ENCODE measurements at regions not wholly inside any gene's neighbourhood (a gene's known extent, or its start where the extent isn't known, plus 50 kb on each side); places are given as distances from the start of the nearest gene placed in this dataset.
"Not testable (repeated sequence)": the region's sequence is repeated elsewhere in the genome, so short reads cannot be mapped to it uniquely, and the experiment has no call there.

DNA sequence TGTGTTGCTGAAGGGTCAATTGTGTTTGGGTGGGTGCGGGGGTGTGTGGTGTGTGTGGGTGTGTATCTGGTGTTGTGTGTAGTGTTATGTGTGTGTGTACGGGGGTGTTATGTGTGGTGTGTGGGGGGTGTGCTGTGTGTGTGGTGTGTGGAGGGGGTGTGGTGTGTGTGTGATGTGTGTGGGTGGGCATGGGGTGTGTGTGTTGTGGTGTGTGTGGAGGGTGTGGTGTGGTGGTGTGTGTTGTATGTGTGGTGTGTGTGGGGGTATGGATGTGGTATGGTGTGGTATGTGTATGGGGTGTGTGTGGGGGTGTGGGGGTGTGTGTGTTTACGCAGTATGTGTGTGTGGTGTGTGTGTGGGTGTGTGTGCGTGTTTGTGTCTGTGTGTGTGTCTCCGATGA is 110.8 kb downstream of the ZNF22 start (continued):
- no peak for TF ChIP-seq RARB (CRISPR knock-in tag; IDR thresholded peaks at IDR 0.05)
- no peak for TF ChIP-seq TOX (CRISPR knock-in tag; IDR thresholded peaks at IDR 0.05; ENCODE audit: borderline replicate concordance)
- no peak for TF ChIP-seq PPARA (CRISPR knock-in tag; IDR thresholded peaks at IDR 0.05; ENCODE audit: borderline replicate concordance)
- TF ChIP-seq ZNF70 (CRISPR knock-in tag; IDR thresholded peaks at IDR 0.05) = no peak
- TF ChIP-seq SNAI2 (CRISPR knock-in tag; IDR thresholded peaks at IDR 0.05) = no peak
- TF ChIP-seq ISL1 (CRISPR knock-in tag; IDR thresholded peaks at IDR 0.05) = no peak
- no peak for TF ChIP-seq ZFP30 (CRISPR knock-in tag; IDR thresholded peaks at IDR 0.05)
- TF ChIP-seq, protein P1, sequence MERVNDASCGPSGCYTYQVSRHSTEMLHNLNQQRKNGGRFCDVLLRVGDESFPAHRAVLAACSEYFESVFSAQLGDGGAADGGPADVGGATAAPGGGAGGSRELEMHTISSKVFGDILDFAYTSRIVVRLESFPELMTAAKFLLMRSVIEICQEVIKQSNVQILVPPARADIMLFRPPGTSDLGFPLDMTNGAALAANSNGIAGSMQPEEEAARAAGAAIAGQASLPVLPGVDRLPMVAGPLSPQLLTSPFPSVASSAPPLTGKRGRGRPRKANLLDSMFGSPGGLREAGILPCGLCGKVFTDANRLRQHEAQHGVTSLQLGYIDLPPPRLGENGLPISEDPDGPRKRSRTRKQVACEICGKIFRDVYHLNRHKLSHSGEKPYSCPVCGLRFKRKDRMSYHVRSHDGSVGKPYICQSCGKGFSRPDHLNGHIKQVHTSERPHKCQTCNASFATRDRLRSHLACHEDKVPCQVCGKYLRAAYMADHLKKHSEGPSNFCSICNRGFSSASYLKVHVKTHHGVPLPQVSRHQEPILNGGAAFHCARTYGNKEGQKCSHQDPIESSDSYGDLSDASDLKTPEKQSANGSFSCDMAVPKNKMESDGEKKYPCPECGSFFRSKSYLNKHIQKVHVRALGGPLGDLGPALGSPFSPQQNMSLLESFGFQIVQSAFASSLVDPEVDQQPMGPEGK (CRISPR knock-in tag; IDR thresholded peaks at IDR 0.05; ENCODE audit: borderline replicate concordance) = no peak
- TF ChIP-seq, protein P2, sequence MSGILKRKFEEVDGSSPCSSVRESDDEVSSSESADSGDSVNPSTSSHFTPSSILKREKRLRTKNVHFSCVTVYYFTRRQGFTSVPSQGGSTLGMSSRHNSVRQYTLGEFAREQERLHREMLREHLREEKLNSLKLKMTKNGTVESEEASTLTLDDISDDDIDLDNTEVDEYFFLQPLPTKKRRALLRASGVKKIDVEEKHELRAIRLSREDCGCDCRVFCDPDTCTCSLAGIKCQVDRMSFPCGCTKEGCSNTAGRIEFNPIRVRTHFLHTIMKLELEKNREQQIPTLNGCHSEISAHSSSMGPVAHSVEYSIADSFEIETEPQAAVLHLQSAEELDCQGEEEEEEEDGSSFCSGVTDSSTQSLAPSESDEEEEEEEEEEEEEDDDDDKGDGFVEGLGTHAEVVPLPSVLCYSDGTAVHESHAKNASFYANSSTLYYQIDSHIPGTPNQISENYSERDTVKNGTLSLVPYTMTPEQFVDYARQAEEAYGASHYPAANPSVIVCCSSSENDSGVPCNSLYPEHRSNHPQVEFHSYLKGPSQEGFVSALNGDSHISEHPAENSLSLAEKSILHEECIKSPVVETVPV (CRISPR knock-in tag; IDR thresholded peaks at IDR 0.05) = no peak

DNA sequence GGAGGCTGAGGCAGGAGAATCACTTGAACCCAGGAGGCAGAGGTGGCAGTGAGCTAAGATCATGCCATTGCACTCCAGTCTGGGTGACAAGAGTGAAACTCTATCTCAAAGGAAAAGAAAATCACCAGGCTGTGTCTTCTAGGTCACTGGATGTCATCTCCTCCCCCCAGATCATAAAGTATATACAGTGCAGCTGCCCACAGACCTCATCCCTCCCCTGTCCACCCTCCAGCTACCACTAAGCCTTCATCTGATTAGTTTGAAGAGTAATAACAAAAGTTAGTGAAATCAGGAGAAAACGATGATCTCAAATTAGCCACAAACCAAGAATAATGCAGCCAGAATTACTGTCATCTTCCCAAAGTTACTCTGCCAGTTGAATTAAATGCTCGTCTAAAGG is 117.2 kb downstream of the ZNF22 start:
- not testable (repeated sequence) for ATAC-seq

DNA sequence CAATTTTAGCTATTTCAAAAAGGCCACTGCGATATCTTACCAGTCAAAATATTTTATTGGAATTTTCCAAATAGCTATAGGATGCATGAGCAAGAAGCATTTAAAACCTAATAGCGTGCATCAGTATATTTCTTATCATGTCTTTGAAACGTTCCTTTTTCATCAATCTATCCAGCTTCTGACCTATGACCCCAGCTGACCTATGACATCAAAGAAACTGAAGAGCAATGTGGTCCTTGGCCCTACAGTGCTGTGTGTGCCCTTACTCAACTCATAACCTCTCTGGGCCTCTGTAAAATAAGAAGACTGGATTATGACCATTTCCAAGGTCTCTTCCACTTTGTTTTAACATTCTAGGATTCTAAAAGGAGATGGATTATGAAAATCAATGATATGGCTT is 118.2 kb downstream of the ZNF22 start:
- no peak for ATAC-seq
- no peak for TF ChIP-seq TOX (CRISPR knock-in tag; IDR thresholded peaks at IDR 0.05; ENCODE audit: borderline replicate concordance)
- TF ChIP-seq, protein P3, sequence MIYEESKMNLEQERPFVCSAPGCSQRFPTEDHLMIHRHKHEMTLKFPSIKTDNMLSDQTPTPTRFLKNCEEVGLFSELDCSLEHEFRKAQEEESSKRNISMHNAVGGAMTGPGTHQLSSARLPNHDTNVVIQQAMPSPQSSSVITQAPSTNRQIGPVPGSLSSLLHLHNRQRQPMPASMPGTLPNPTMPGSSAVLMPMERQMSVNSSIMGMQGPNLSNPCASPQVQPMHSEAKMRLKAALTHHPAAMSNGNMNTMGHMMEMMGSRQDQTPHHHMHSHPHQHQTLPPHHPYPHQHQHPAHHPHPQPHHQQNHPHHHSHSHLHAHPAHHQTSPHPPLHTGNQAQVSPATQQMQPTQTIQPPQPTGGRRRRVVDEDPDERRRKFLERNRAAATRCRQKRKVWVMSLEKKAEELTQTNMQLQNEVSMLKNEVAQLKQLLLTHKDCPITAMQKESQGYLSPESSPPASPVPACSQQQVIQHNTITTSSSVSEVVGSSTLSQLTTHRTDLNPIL (CRISPR knock-in tag; IDR thresholded peaks at IDR 0.05; ENCODE audit: low read depth) = no peak

DNA sequence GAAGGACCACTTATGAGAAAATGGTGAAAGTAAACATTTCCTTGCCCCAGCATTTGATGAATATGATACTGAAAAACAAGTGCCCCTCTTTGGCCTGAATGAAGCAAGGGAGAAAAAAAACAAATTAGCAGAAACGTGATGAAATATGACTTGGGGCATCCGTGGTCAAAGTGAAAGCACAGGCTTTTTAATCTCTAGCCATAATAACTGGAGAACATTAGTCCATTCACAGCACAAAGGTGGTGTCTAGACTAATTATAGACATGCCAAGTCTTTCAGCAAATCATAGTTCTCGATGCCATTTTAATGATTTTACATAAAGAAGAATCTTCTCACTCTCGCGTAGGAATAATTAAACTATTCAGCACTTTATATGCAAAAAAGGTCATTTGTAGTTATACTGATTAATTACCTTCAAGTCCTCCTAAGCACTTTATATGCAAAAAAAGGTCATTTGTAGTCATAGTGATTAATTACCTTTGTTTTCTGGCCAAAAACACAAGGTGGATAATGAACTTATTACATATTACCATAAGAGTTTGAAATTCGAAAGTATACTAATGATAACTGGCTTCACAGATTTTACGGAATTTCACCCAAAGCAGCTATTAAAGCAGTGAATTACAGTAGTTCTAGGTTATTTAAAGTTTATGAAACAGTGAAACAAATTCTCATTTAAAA is 121.6 kb downstream of the ZNF22 start:
- not testable (repeated sequence) for ATAC-seq

DNA sequence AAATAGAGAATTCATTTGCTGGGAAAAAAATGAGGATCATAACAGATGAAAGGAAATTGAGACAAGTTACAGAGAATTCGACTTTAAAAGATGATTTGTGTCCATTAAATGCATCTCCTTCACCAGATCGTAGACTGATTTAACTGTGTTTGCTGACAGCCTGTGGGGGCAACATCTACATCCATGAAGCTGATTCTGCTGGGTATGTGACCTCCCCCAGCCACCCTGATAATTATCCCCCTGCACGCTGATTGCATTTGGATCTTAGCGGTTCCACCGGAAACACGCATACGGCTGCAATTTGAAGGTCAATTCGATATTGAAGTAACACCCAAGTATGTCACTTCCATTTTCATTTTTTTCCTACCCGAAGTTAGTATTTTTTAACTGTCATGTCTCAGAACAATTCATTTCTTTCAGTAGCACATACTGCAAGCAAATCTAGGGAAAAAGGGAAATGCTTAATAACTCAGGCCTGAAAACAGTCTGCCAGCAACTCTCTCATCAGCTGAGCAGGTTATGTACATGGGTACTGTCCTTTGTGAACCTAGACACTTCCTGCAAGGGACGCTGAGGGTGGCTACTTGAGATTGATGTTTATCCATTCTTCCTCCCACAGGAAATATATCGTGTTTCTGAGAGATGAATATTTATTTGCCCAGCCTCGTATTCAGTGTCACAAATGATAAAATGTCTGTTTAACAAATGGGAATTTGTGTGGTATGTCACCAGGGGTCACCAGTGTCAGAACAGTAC is 134.9 kb downstream of the ZNF22 start:
- TF ChIP-seq RARB (CRISPR knock-in tag; IDR thresholded peaks at IDR 0.05) = no peak
- no peak for TF ChIP-seq ZNF70 (CRISPR knock-in tag; IDR thresholded peaks at IDR 0.05)
- TF ChIP-seq BACH2 (CRISPR knock-in tag; IDR thresholded peaks at IDR 0.05; ENCODE audit: borderline replicate concordance) = no peak
- no peak for TF ChIP-seq TOX (CRISPR knock-in tag; IDR thresholded peaks at IDR 0.05; ENCODE audit: borderline replicate concordance)
- TF ChIP-seq ZFP30 (CRISPR knock-in tag; IDR thresholded peaks at IDR 0.05) = no peak
- TF ChIP-seq, protein P4, sequence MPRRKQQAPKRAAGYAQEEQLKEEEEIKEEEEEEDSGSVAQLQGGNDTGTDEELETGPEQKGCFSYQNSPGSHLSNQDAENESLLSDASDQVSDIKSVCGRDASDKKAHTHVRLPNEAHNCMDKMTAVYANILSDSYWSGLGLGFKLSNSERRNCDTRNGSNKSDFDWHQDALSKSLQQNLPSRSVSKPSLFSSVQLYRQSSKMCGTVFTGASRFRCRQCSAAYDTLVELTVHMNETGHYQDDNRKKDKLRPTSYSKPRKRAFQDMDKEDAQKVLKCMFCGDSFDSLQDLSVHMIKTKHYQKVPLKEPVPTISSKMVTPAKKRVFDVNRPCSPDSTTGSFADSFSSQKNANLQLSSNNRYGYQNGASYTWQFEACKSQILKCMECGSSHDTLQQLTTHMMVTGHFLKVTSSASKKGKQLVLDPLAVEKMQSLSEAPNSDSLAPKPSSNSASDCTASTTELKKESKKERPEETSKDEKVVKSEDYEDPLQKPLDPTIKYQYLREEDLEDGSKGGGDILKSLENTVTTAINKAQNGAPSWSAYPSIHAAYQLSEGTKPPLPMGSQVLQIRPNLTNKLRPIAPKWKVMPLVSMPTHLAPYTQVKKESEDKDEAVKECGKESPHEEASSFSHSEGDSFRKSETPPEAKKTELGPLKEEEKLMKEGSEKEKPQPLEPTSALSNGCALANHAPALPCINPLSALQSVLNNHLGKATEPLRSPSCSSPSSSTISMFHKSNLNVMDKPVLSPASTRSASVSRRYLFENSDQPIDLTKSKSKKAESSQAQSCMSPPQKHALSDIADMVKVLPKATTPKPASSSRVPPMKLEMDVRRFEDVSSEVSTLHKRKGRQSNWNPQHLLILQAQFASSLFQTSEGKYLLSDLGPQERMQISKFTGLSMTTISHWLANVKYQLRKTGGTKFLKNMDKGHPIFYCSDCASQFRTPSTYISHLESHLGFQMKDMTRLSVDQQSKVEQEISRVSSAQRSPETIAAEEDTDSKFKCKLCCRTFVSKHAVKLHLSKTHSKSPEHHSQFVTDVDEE (CRISPR knock-in tag; IDR thresholded peaks at IDR 0.05) = no peak
- TF ChIP-seq ZC3H10 (CRISPR knock-in tag; IDR thresholded peaks at IDR 0.05) = no peak
- TF ChIP-seq, protein P2 (CRISPR knock-in tag; IDR thresholded peaks at IDR 0.05) = no peak
- TF ChIP-seq, protein P5, sequence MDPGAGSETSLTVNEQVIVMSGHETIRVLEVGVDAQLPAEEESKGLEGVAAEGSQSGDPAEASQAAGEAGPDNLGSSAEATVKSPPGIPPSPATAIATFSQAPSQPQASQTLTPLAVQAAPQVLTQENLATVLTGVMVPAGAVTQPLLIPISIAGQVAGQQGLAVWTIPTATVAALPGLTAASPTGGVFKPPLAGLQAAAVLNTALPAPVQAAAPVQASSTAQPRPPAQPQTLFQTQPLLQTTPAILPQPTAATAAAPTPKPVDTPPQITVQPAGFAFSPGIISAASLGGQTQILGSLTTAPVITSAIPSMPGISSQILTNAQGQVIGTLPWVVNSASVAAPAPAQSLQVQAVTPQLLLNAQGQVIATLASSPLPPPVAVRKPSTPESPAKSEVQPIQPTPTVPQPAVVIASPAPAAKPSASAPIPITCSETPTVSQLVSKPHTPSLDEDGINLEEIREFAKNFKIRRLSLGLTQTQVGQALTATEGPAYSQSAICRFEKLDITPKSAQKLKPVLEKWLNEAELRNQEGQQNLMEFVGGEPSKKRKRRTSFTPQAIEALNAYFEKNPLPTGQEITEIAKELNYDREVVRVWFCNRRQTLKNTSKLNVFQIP (CRISPR knock-in tag; IDR thresholded peaks at IDR 0.05; ENCODE audit: borderline replicate concordance, low read depth) = no peak
- no peak for TF ChIP-seq PPARA (CRISPR knock-in tag; IDR thresholded peaks at IDR 0.05; ENCODE audit: borderline replicate concordance)
- TF ChIP-seq, protein P1 (CRISPR knock-in tag; IDR thresholded peaks at IDR 0.05; ENCODE audit: borderline replicate concordance) = no peak
- TF ChIP-seq SNAI2 (CRISPR knock-in tag; IDR thresholded peaks at IDR 0.05) = no peak
- no peak for TF ChIP-seq ARNTL (CRISPR knock-in tag; IDR thresholded peaks at IDR 0.05; ENCODE audit: borderline replicate concordance, low read depth)
- TF ChIP-seq GLIS3 (CRISPR knock-in tag; IDR thresholded peaks at IDR 0.05) = no peak
- no peak for TF ChIP-seq ZFP3 (CRISPR knock-in tag; IDR thresholded peaks at IDR 0.05)
- TF ChIP-seq ZNF565 (CRISPR knock-in tag; conservative IDR thresholded peaks at IDR 0.05; ENCODE audit: low read depth) = no peak
- ATAC-seq = no peak
